GM12892 (cell line): ENCODE measurements at regions not wholly inside any gene's neighbourhood (a gene's known extent, or its start where the extent isn't known, plus 50 kb on each side); places are given as distances from the start of the nearest gene placed in this dataset.

Experiments used
- POLR2A ChIP-seq: IDR thresholded peaks from 2 replicates; pipeline ENCODE4 v1.6.1; 2011; ENCODE audit warnings: low read depth, low read length, control low read depth
- POLR2AphosphoS5 ChIP-seq: IDR thresholded peaks from 2 replicates; pipeline ENCODE4 v1.6.1; 2011; ENCODE audit warnings: low read depth, low read length, control low read depth

DNA sequence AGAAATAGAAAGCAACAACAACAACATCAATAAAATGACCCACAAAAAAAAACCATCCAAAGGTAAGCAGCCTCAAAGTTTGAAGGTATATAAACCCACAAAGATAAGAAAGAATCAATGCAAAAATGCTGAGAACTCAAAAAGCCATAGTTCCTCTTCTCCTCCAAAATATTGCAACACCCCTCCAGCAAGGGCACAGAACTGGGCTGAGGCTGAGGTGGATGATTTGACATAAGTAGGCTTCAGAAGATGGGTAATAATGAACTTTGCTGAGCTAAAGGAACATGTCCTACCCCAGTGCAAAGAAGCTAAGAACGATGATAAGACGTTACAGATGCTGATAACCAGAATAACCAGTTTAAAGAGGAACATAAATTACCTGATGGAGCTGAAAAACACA, 188.8 kb upstream of the BTBD3 start:
- TF ChIP-seq POLR2A (no peak), POLR2AphosphoS5 (no peak)
